IMR-90 (cell line): ENCODE measurements at regions not wholly inside any gene's neighbourhood (a gene's known extent, or its start where the extent isn't known, plus 50 kb on each side); places are given as distances from the start of the nearest gene placed in this dataset.

Source experiments
- ATAC-seq: fragments of 200-7000 bp; cut with Tn5 transposase; 2 replicates; pipeline ENCODE4 v1.9.1; 2020; ENCODE audit warnings: low read depth, mild to moderate bottlenecking, moderate library complexity
- BruUV-seq: library from RNA; stranded (reverse); fragments of 400-500 nt; replicated peaks from 2 replicates; lab custom pipeline; 2021; lab: Mats Ljungman, UMichigan
- CTCF ChIA-PET: fragments of 300-600 bp; formaldehyde crosslinking; extraction: SDS; loops from one replicate; lab custom pipeline; 2021; ENCODE audit warnings: antibody characterized with exemption; lab: Yijun Ruan, JAX
- POLR2A ChIA-PET: fragments of 300-600 bp; sonication (Branson Sonifier 250); formaldehyde crosslinking; loops from one replicate; lab custom pipeline; 2022; ENCODE audit warnings: antibody characterized with exemption; ENCODE audit not compliant: unreplicated experiment; lab: Charles Lee
- DNase-seq: peaks from one replicate; pipeline ENCODE4 v3.0.0; 2013
- H2AFZ ChIP-seq: replicated peaks from 2 replicates; pipeline ENCODE3; 2013; ENCODE audit warnings: low read length, mild to moderate bottlenecking; ENCODE audit not compliant: poor library complexity
- H2AK5ac ChIP-seq: 2 replicates; pipeline ENCODE4 v1.6.1; 2013; ENCODE audit warnings: low read depth, low read length, inconsistent platforms
- H2AK9ac ChIP-seq: replicated peaks from 2 replicates; pipeline ENCODE3; 2013; ENCODE audit warnings: mild to moderate bottlenecking, low read depth, low read length, moderate library complexity; ENCODE audit not compliant: poor library complexity
- H2BK120ac ChIP-seq: 2 replicates; pipeline ENCODE4 v1.6.1; 2013; ENCODE audit warnings: low read depth, low read length, inconsistent platforms
- H2BK15ac ChIP-seq: 3 replicates; pipeline ENCODE4 v1.6.1; 2013; ENCODE audit warnings: low read depth, low read length, inconsistent platforms
- H2BK20ac ChIP-seq: 2 replicates; pipeline ENCODE4 v1.6.1; 2013; ENCODE audit warnings: low read depth, mild to moderate bottlenecking, inconsistent platforms, low read length, moderate library complexity
- H2BK5ac ChIP-seq: 2 replicates; pipeline ENCODE4 v1.6.1; 2013; ENCODE audit warnings: mild to moderate bottlenecking, low read depth, low read length, inconsistent platforms; ENCODE audit not compliant: poor library complexity, severe bottlenecking
- H3K14ac ChIP-seq: replicated peaks from 2 replicates; pipeline ENCODE4 v1.6.1; 2013; ENCODE audit warnings: low read depth, low read length, inconsistent platforms
- H3K18ac ChIP-seq: 2 replicates; pipeline ENCODE4 v1.6.1; 2013; ENCODE audit warnings: low read depth, low read length, control low read depth
- H3K23ac ChIP-seq: 2 replicates; pipeline ENCODE4 v1.6.1; 2013; ENCODE audit warnings: low read depth, low read length, inconsistent platforms
- H3K27ac ChIP-seq: 2 replicates; pipeline ENCODE4 v1.5.1; 2013; ENCODE audit warnings: mild to moderate bottlenecking, control low read depth, low read length; ENCODE audit not compliant: insufficient read depth
- H3K27me3 ChIP-seq: 2 replicates; pipeline ENCODE4 v1.6.1; 2013; ENCODE audit warnings: low read length; ENCODE audit not compliant: control insufficient read depth, insufficient read depth
- H3K36me3 ChIP-seq: 2 replicates; pipeline ENCODE4 v1.6.1; 2013; ENCODE audit warnings: low read length, mixed read lengths; ENCODE audit not compliant: control insufficient read depth, insufficient read depth
- H3K4ac ChIP-seq: 2 replicates; pipeline ENCODE4 v1.6.1; 2013; ENCODE audit warnings: low read depth, low read length, inconsistent platforms
- H3K4me1 ChIP-seq: 2 replicates; pipeline ENCODE4 v1.6.1; 2013; ENCODE audit warnings: low read length, mixed read lengths; ENCODE audit not compliant: control insufficient read depth, insufficient read depth
- H3K4me2 ChIP-seq: 2 replicates; pipeline ENCODE4 v1.6.1; 2013; ENCODE audit warnings: low read depth, mild to moderate bottlenecking, control low read depth, low read length, moderate library complexity
- H3K4me3 ChIP-seq: 2 replicates; pipeline ENCODE4 v1.5.1; 2013; ENCODE audit warnings: low read depth, mild to moderate bottlenecking, control low read depth, low read length, moderate library complexity; ENCODE audit not compliant: insufficient read depth
- H3K56ac ChIP-seq: 2 replicates; pipeline ENCODE4 v1.6.1; 2013; ENCODE audit warnings: low read length, inconsistent platforms; ENCODE audit not compliant: insufficient read depth; ENCODE audit errors: extremely low read depth
- H3K79me1 ChIP-seq, 2 experiments: 2 replicates each; pipeline ENCODE4 v1.6.1; 2013; ENCODE audit warnings: low read length in 2 of 2, inconsistent platforms in 1 of 2, low read depth in 1 of 2
- H3K9ac ChIP-seq: 2 replicates; pipeline ENCODE4 v1.6.1; 2013; ENCODE audit warnings: low read depth, low read length, control low read depth
- H3K9me1 ChIP-seq: 2 replicates; pipeline ENCODE4 v1.6.1; 2013; ENCODE audit warnings: low read length, inconsistent platforms; ENCODE audit not compliant: insufficient read depth
- H3K9me3 ChIP-seq: 2 replicates; pipeline ENCODE4 v1.6.1; 2013; ENCODE audit warnings: low read length; ENCODE audit not compliant: control insufficient read depth, insufficient read depth
- H4K20me1 ChIP-seq: 2 replicates; pipeline ENCODE4 v1.6.1; 2013; ENCODE audit warnings: low read length, inconsistent platforms; ENCODE audit not compliant: insufficient read depth
- H4K5ac ChIP-seq: 2 replicates; pipeline ENCODE4 v1.6.1; 2013; ENCODE audit warnings: mild to moderate bottlenecking, low read depth, low read length, control low read depth
- H4K8ac ChIP-seq, 2 experiments: 2 replicates each; pipeline ENCODE4 v1.6.1; 2013; ENCODE audit warnings: low read depth in 2 of 2, low read length in 2 of 2, control low read depth in 1 of 2, inconsistent platforms in 1 of 2
- H4K91ac ChIP-seq: 2 replicates; pipeline ENCODE4 v1.6.1; 2013; ENCODE audit warnings: low read depth, low read length, inconsistent platforms; ENCODE audit not compliant: insufficient read depth
- BHLHE40 ChIP-seq: fragments of 150-350 bp; IDR thresholded peaks from 2 replicates; pipeline ENCODE4 v1.6.1; 2016; ENCODE audit warnings: mild to moderate bottlenecking, low read depth, low read length
- MAFK ChIP-seq: IDR thresholded peaks from 2 replicates; pipeline ENCODE4 v1.6.1; 2012; ENCODE audit warnings: low read depth, low read length, improper control_type of control experiment
- MXI1 ChIP-seq: IDR thresholded peaks from 2 replicates; pipeline ENCODE4 v1.6.1; 2012; ENCODE audit warnings: low read depth, mild to moderate bottlenecking, low read length, moderate library complexity, borderline replicate concordance
- SMC3 ChIP-seq: fragments of 150-350 bp; IDR thresholded peaks from 2 replicates; pipeline ENCODE4 v1.6.1; 2016; ENCODE audit warnings: low read depth, mild to moderate bottlenecking, antibody characterized with exemption, low read length, moderate library complexity
- WGBS, 2 experiments: methylation state at CpG; one replicate each; pipeline versions ENCODE4 v1.1.5 to v1.1.7; 2013; ENCODE audit warnings: missing lambda C conversion rate in 2 of 2; ENCODE audit not compliant: insufficient read length in 1 of 2; ENCODE audit errors: extremely low coverage in 2 of 2; 5-methylcytosine and 5-hydroxymethylcytosine counted together
- dilution Hi-C: fragments of 300-500 bp; cut with HindIII; formaldehyde crosslinking; loops from one replicate; pipeline ENCODE4 v1.14.3; 2018; ENCODE audit warnings: low sequenced_read_pairs; ENCODE audit not compliant: unreplicated experiment
- in situ Hi-C: fragments of 300-500 bp; cut with MboI; formaldehyde crosslinking; loops from 3 replicates; pipeline ENCODE4 v1.14.3; 2019; ENCODE audit warnings: low sequenced_read_pairs, inconsistent platforms, mixed read lengths
- intact Hi-C: fragments of 100-400 bp; cut with micrococcal nuclease; formaldehyde crosslinking; loops from 2 replicates; pipeline ENCODE4 v1.10.0; 2022

DNA sequence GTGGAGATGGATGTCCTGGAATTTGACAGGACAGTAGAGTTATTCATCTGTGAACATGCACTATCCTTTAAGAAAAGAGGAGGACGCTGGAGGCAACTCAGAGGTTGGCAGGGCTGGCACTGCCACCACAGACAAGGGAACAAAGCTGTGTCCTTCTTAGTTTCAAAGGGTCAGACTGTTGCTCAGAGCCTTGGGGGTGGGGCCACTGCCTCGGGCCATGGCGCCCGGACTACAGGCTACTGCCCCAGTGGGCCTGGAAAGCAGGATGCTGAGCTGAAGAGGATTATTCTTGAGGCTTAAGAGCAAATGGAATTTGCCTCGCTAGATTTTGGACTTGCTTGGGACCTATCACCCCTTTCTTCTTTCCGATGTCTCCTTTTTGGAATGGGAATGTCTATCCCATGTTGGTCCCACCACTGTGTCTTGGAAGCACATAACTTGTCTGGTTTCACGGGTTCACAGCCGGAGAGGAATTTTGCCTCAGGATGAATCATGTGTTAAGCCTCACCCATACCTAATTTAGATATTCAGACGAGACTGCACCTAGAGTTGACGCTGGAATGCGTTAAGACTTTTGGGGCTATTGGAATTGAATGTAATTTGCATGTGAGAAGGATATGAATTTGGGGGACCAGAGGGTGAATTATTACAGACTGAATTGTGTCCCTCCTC, 114.8 kb upstream of the RFLNA start:
- TF ChIP-seq SMC3 = no peak
- TF ChIP-seq MXI1 = no peak
- no peak for TF ChIP-seq MAFK
- TF ChIP-seq BHLHE40 = no peak
- Histone ChIP-seq H3K27ac (no peak overlapping the region), H4K8ac (no peak overlapping the region), H2AK5ac (no peak overlapping the region), H4K91ac (no peak overlapping the region), H3K18ac (no peak overlapping the region), H4K5ac (no peak overlapping the region), H3K9me1 (no peaks in the 10 kb centered on the region), H2AFZ (no peak overlapping the region), H3K4me3 (no peak overlapping the region), H2BK15ac (no peak overlapping the region), H3K9ac (no peak overlapping the region), H3K14ac (no peak overlapping the region), H3K9me3 (no peaks in the 10 kb centered on the region), H3K23ac (no peak overlapping the region; the same call in 1 of the 2 replicates), H4K20me1 (no peaks in the 10 kb centered on the region), H2BK20ac (no peak overlapping the region), H3K4ac (no peak overlapping the region), H3K56ac (no peak overlapping the region), H3K36me3 (no peaks in the 10 kb centered on the region), H3K4me1 (no peaks in the 10 kb centered on the region), H3K27me3 (peaks cover 35% of the 10 kb centered on the region), H2BK120ac (no peak overlapping the region), H2BK5ac (no peak overlapping the region), H3K79me1 (no peaks in the 10 kb centered on the region), H2AK9ac (no peak overlapping the region), H3K4me2 (no peak overlapping the region)
- dilution Hi-C loops = no loop called here
- in situ Hi-C loops = no loop called here
- WGBS, 2 experiments = 63% methylated on average over 4 of the region's 11 CpGs; no CpG with 5 or more reads in 1 of the 2 experiments
- ChIA-PET CTCF (interaction anchor here (0.6 kb wide), 1 partner anchor 21 kb away, joined by 3 read pairs; no protein-coding TSS in a partner anchor), POLR2A (no interaction called here)
- ATAC-seq (no peak), DNase-seq (no peak)
- intact Hi-C loops = no loop called here
- BruUV-seq = no TSS peak
